Stimulated activated CD8-positive, alpha-beta memory T cell treated with anti-CD3 and anti-CD28 coated beads, Interleukin-2, amount 100 ng/mL, for 48 hours (primary cell): ENCODE measurements at regions not wholly inside any gene's neighbourhood (a gene's known extent, or its start where the extent isn't known, plus 50 kb on each side); places are given as distances from the start of the nearest gene placed in this dataset.

Experiments
- DNase-seq, 2 donors: peaks; one replicate each; pipeline ENCODE4 v3.0.0-alpha.2; 2020; ENCODE audit warnings: low read depth in 2 of 2

- DNase-seq = no peak
Measured at GRCh38 chr14:73800970-73801515, 50.6 kb upstream of the PTGR2 start.

- DNase-seq = no peak
Measured at GRCh38 chr14:73797543-73798265, 53.9 kb upstream of the PTGR2 start.

- no peak for DNase-seq
Measured at GRCh38 chr14:73796893-73797542, 54.6 kb upstream of the PTGR2 start.

- DNase-seq = no peak
Measured at GRCh38 chr14:73796415-73796814, 55.2 kb upstream of the PTGR2 start.

- no peak for DNase-seq
Measured at GRCh38 chr14:73795974-73796373, 55.7 kb upstream of the PTGR2 start.

GRCh38 chr14:73795466-73795865, 56.2 kb upstream of the PTGR2 start:
- DNase-seq = no peak

GRCh38 chr14:73794146-73794545, 57.5 kb upstream of the PTGR2 start:
- DNase-seq = no peak

GRCh38 chr14:73792481-73792880, 59.1 kb upstream of the PTGR2 start:
- no peak for DNase-seq

- DNase-seq = no peak
Measured at GRCh38 chr14:73789989-73790581, 61.5 kb upstream of the PTGR2 start.

- no peak for DNase-seq
Measured at GRCh38 chr14:73788701-73789551, 62.7 kb upstream of the PTGR2 start.

GRCh38 chr14:73788317-73788598, 63.4 kb upstream of the PTGR2 start:
- no peak for DNase-seq

- peak; percentile 39 to 46 for DNase-seq
Measured at GRCh38 chr14:73787486-73788316, 63.9 kb upstream of the PTGR2 start.

GRCh38 chr14:73786636-73787485, 64.8 kb upstream of the PTGR2 start:
- DNase-seq = peak in 1 of 2 donors; percentile 46

- peak; percentile 48 to 51 for DNase-seq
Measured at GRCh38 chr14:73785834-73786635, 65.6 kb upstream of the PTGR2 start.

- DNase-seq = no peak
Measured at GRCh38 chr14:73785336-73785833, 66.2 kb upstream of the PTGR2 start.

GRCh38 chr14:73784988-73785313, 66.7 kb upstream of the PTGR2 start:
- DNase-seq = no peak

- no peak for DNase-seq
Measured at GRCh38 chr14:73784181-73784987, 67.2 kb upstream of the PTGR2 start.

GRCh38 chr14:73783107-73783727, 68.4 kb upstream of the PTGR2 start:
- DNase-seq = no peak
